Keratinocyte (primary cell): ENCODE measurements at regions not wholly inside any gene's neighbourhood (a gene's known extent, or its start where the extent isn't known, plus 50 kb on each side); places are given as distances from the start of the nearest gene placed in this dataset.

Source experiments
- CTCF ChIP-seq, 3 experiments: IDR thresholded peaks in 1 of 3; conservative IDR thresholded peaks in 1 of 3; optimal IDR thresholded peaks in 1 of 3; 2 replicates in 2 of 3; 3 replicates in 1 of 3; pipeline versions ENCODE3 to v1.5.1; 2011; ENCODE audit warnings: low read length in 3 of 3, mild to moderate bottlenecking in 3 of 3, moderate library complexity in 2 of 3, control low read depth in 1 of 3, inconsistent platforms in 1 of 3; ENCODE audit not compliant: insufficient read depth in 2 of 3; ENCODE audit errors: extremely low read depth in 1 of 3
- EZH2 ChIP-seq: IDR thresholded peaks from one replicate; pipeline ENCODE4 v1.6.1; 2012; ENCODE audit warnings: inconsistent platforms, mild to moderate bottlenecking, low read length, moderate library complexity

- no peak for TF ChIP-seq CTCF (optimal IDR thresholded peaks at IDR 0.05 in 1 of 3, IDR thresholded peaks at IDR 0.05 in 1 of 3, conservative IDR thresholded peaks at IDR 0.05 in 1 of 3; ENCODE audit: extremely low read depth in 1 of 3, insufficient read depth in 2 of 3, low read length in 3 of 3)
- no peak for TF ChIP-seq EZH2
Observed at GRCh38 chr1:201715351-201715750, 113.6 kb upstream of the IPO9 start.
